DND-41 (cell line): ENCODE measurements at regions not wholly inside any gene's neighbourhood (a gene's known extent, or its start where the extent isn't known, plus 50 kb on each side); places are given as distances from the start of the nearest gene placed in this dataset.

Experiments
- ATAC-seq: fragments of 200-7000 bp; cut with Tn5 transposase; 3 replicates; pipeline ENCODE4 v1.9.1; 2021; ENCODE audit warnings: low read depth; ENCODE audit not compliant: insufficient read depth
- DNase-seq: peaks from one replicate; pipeline ENCODE4 v3.0.0-alpha.2; 2020
- H2AFZ ChIP-seq: 2 replicates; pipeline ENCODE4 v1.6.0; 2012; ENCODE audit warnings: low read depth, low read length
- H3K27ac ChIP-seq: 2 replicates; pipeline ENCODE4 v1.5.1; 2012; ENCODE audit warnings: low read length, inconsistent platforms
- H3K27me3 ChIP-seq: fragments of 200-600 bp; sonication (generic); 2 replicates; pipeline ENCODE4 v1.6.0; 2012; ENCODE audit warnings: low read length, mild to moderate bottlenecking, inconsistent platforms; ENCODE audit not compliant: insufficient read depth, poor library complexity
- H3K36me3 ChIP-seq: 2 replicates; pipeline ENCODE4 v1.5.1; 2012; ENCODE audit warnings: low read length, inconsistent platforms; ENCODE audit not compliant: insufficient read depth
- H3K4me1 ChIP-seq: 2 replicates; pipeline ENCODE4 v1.5.1; 2012; ENCODE audit warnings: mild to moderate bottlenecking, low read length; ENCODE audit not compliant: insufficient read depth
- H3K4me2 ChIP-seq: 2 replicates; pipeline ENCODE4 v1.6.0; 2012; ENCODE audit warnings: mild to moderate bottlenecking, moderate library complexity, low read length, inconsistent platforms; ENCODE audit not compliant: insufficient read depth
- H3K4me3 ChIP-seq, 2 experiments: fragments of 200-600 bp in 1 of 2; shearing (Covaris generic) in 1 of 2; 2 replicates each; pipeline ENCODE4 v1.5.1; 2012 to 2016; ENCODE audit warnings: inconsistent platforms in 2 of 2, low read length in 2 of 2, mild to moderate bottlenecking in 2 of 2, low read depth in 1 of 2, moderate library complexity in 1 of 2
- H3K79me2 ChIP-seq: 2 replicates; pipeline ENCODE4 v1.6.0; 2012; ENCODE audit warnings: low read length, inconsistent platforms; ENCODE audit not compliant: insufficient read depth
- H3K9ac ChIP-seq: 2 replicates; pipeline ENCODE4 v1.6.0; 2012; ENCODE audit warnings: low read depth, mild to moderate bottlenecking, inconsistent platforms, low read length, moderate library complexity
- H3K9me3 ChIP-seq: 2 replicates; pipeline ENCODE4 v1.5.1; 2012; ENCODE audit warnings: low read length, moderate library complexity, mild to moderate bottlenecking, inconsistent platforms; ENCODE audit not compliant: insufficient read depth, severe bottlenecking
- H4K20me1 ChIP-seq: 2 replicates; pipeline ENCODE4 v1.6.0; 2012; ENCODE audit warnings: low read length; ENCODE audit not compliant: insufficient read depth
- CTCF ChIP-seq: IDR thresholded peaks from 2 replicates; pipeline ENCODE4 v1.5.1; 2012; ENCODE audit warnings: borderline replicate concordance, low read length, moderate library complexity, mild to moderate bottlenecking; ENCODE audit not compliant: poor library complexity, severe bottlenecking; ENCODE audit errors: extremely low read depth
- EZH2 ChIP-seq: IDR thresholded peaks from 3 replicates; pipeline ENCODE4 v1.6.1; 2012; ENCODE audit warnings: borderline replicate concordance, low read depth, mild to moderate bottlenecking, moderate library complexity, low read length, inconsistent platforms; ENCODE audit not compliant: severe bottlenecking

- no peak overlapping the region for H3K4me2 ChIP-seq
- ATAC-seq = no peak
- H3K4me3 ChIP-seq = no peak overlapping the region
These were observed 210.1 kb upstream of the TBX3 start for GRCh38 chr12:114894076-114894475.

GRCh38 chr12:114888928-114889584, 205.1 kb upstream of the TBX3 start:
- Histone ChIP-seq H3K27ac (no peak overlapping the region), H3K4me1 (no peaks in the 10 kb centered on the region), H4K20me1 (no peaks in the 10 kb centered on the region), H3K27me3 (no peaks in the 10 kb centered on the region), H3K36me3 (no peaks in the 10 kb centered on the region), H3K4me2 (no peak overlapping the region), H2AFZ (no peak overlapping the region), H3K9ac (no peak overlapping the region), H3K79me2 (no peaks in the 10 kb centered on the region), H3K4me3 (no peak overlapping the region), H3K9me3 (no peaks in the 10 kb centered on the region)
- TF ChIP-seq EZH2 = no peak
- no peak for TF ChIP-seq CTCF
- DNase-seq (no peak), ATAC-seq (no peak)

More at GRCh38 chr12:114894076-114894475, 210.1 kb upstream of the TBX3 start:
- no peak for TF ChIP-seq CTCF
- TF ChIP-seq EZH2 = no peak
- Histone ChIP-seq H3K4me1 (no peaks in the 10 kb centered on the region), H3K9ac (no peak overlapping the region), H3K9me3 (no peaks in the 10 kb centered on the region), H3K79me2 (no peaks in the 10 kb centered on the region), H3K36me3 (no peaks in the 10 kb centered on the region), H2AFZ (no peak overlapping the region), H3K27me3 (no peaks in the 10 kb centered on the region), H4K20me1 (no peaks in the 10 kb centered on the region), H3K27ac (no peak overlapping the region)
- no peak for DNase-seq

- H3K4me1 ChIP-seq = no peaks in the 10 kb centered on the region
- no peaks in the 10 kb centered on the region for H3K27me3 ChIP-seq
- DNase-seq (no peak), ATAC-seq (no peak)
- H4K20me1 ChIP-seq = no peaks in the 10 kb centered on the region
- no peak overlapping the region for H3K4me2 ChIP-seq
- H3K4me3 ChIP-seq = no peak overlapping the region
- H2AFZ ChIP-seq = no peak overlapping the region
- H3K79me2 ChIP-seq = no peaks in the 10 kb centered on the region
- TF ChIP-seq CTCF = no peak
- TF ChIP-seq EZH2 = no peak
- H3K36me3 ChIP-seq = no peaks in the 10 kb centered on the region
- H3K9me3 ChIP-seq = no peaks in the 10 kb centered on the region
- H3K9ac ChIP-seq = no peak overlapping the region
- no peak overlapping the region for H3K27ac ChIP-seq
These were observed 204.5 kb upstream of the TBX3 start for GRCh38 chr12:114888448-114888847.
